ENCODE measurements at regions not wholly inside any gene's neighbourhood (a gene's known extent, or its start where the extent isn't known, plus 50 kb on each side); places are given as distances from the start of the nearest gene placed in this dataset.

- peak; percentile 3 for DNase-seq (ENCODE audit: low read depth)
- H3K4me3 ChIP-seq (ENCODE audit: low read depth, low read length): no peak overlapping the region
- peak; percentile 90 for TF ChIP-seq CTCF (conservative IDR thresholded peaks at IDR 0.05; ENCODE audit: low read depth, low read length)
Observed at GRCh38 chr12:40622246-40622838, 69.9 kb upstream of the CNTN1 start.

GRCh38 chr12:40632171-40632570, 60.1 kb upstream of the CNTN1 start:
- H3K4me3 ChIP-seq (ENCODE audit: low read depth, low read length): no peak overlapping the region
- no peak for TF ChIP-seq CTCF (conservative IDR thresholded peaks at IDR 0.05; ENCODE audit: low read depth, low read length)
- DNase-seq (ENCODE audit: low read depth): no peak

GRCh38 chr12:40632933-40633332, 59.3 kb upstream of the CNTN1 start:
- no peak for TF ChIP-seq CTCF (conservative IDR thresholded peaks at IDR 0.05; ENCODE audit: low read depth, low read length)
- DNase-seq (ENCODE audit: low read depth): no peak
- no peak overlapping the region for H3K4me3 ChIP-seq (ENCODE audit: low read depth, low read length)

GRCh38 chr12:40634517-40635131, 57.6 kb upstream of the CNTN1 start:
- H3K4me3 ChIP-seq (ENCODE audit: low read depth, low read length): no peak overlapping the region
- TF ChIP-seq CTCF (conservative IDR thresholded peaks at IDR 0.05; ENCODE audit: low read depth, low read length): no peak
- DNase-seq (ENCODE audit: low read depth): no peak

DNA sequence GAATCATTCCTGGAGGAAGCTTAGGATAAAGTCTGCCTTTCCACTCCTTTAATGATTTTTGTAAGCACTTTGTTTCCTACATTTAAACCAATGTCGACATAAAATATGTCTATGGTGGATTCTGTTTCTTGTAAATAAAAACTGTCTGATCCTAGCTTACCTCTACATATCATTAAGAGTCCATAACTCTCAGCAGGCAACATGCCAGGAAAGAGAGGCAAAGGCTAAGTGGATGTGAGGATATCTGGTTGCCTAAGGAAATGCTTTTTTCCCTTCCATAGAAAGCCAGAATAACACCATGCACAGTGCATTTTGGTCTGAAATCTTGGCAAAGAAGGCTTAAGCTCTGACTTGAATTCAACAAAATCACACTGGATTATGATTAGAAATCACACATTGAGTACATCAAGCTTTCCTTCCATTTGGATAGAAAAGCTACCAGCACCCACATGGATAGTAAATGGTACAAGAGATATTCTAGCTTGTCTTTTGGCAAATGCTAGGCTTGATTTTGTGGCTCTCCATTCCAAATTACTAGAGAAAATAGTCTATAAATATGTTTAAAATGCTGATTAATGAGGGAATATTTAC, 57.0 kb upstream of the CNTN1 start:
- DNase-seq (ENCODE audit: low read depth): no peak
- no peak for TF ChIP-seq CTCF (conservative IDR thresholded peaks at IDR 0.05; ENCODE audit: low read depth, low read length)

More for the DNA sequence above, 57.0 kb upstream of the CNTN1 start:
- H3K4me3 ChIP-seq (ENCODE audit: low read depth, low read length): no peak overlapping the region
